ENCODE measurements at regions not wholly inside any gene's neighbourhood (a gene's known extent, or its start where the extent isn't known, plus 50 kb on each side); places are given as distances from the start of the nearest gene placed in this dataset.

GRCh38 chr4:38611676-38612075, 52.3 kb upstream of the KLF3 start:
- TF ChIP-seq, protein P1, sequence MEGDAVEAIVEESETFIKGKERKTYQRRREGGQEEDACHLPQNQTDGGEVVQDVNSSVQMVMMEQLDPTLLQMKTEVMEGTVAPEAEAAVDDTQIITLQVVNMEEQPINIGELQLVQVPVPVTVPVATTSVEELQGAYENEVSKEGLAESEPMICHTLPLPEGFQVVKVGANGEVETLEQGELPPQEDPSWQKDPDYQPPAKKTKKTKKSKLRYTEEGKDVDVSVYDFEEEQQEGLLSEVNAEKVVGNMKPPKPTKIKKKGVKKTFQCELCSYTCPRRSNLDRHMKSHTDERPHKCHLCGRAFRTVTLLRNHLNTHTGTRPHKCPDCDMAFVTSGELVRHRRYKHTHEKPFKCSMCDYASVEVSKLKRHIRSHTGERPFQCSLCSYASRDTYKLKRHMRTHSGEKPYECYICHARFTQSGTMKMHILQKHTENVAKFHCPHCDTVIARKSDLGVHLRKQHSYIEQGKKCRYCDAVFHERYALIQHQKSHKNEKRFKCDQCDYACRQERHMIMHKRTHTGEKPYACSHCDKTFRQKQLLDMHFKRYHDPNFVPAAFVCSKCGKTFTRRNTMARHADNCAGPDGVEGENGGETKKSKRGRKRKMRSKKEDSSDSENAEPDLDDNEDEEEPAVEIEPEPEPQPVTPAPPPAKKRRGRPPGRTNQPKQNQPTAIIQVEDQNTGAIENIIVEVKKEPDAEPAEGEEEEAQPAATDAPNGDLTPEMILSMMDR (IDR thresholded peaks at IDR 0.05): no peak
- TF ChIP-seq POLR2A (IDR thresholded peaks at IDR 0.05): no peak
- TF ChIP-seq EP300 (IDR thresholded peaks at IDR 0.05): no peak
- no peak for TF ChIP-seq POLR2AphosphoS5 (IDR thresholded peaks at IDR 0.05)
- ATAC-seq: no peak
- Histone ChIP-seq H3K4me1 (peaks cover 6 to 35% (median 8%) of the 10 kb centered on the region in 3 donors), H3K4me3 (no peak overlapping the region), H3K9me3 (no peaks in the 10 kb centered on the region), H3K27ac (no peak overlapping the region), H3K36me3 (no peaks in the 10 kb centered on the region), H3K27me3 (no peaks in the 10 kb centered on the region)
- 75 to 81% methylated on average over 2 to 3 of the region's 3 CpGs for WGBS, 2 donors (ENCODE audit: low coverage in 1 of 2)

GRCh38 chr4:38612646-38613414, 51.2 kb upstream of the KLF3 start:
- Histone ChIP-seq H3K36me3 (no peaks in the 10 kb centered on the region), H3K27me3 (no peaks in the 10 kb centered on the region), H3K27ac (no peak overlapping the region), H3K9me3 (no peaks in the 10 kb centered on the region), H3K4me1 (peaks cover 6 to 33% (median 8%) of the 10 kb centered on the region in 3 donors), H3K4me3 (no peak overlapping the region)
- ATAC-seq: no peak
- WGBS, 2 donors (ENCODE audit: low coverage in 1 of 2): 58 to 60% methylated on average over 6 of the region's 6 CpGs
- TF ChIP-seq, protein P1 (IDR thresholded peaks at IDR 0.05): no peak
- TF ChIP-seq POLR2AphosphoS5 (IDR thresholded peaks at IDR 0.05) (no peak), EP300 (IDR thresholded peaks at IDR 0.05) (no peak), POLR2A (IDR thresholded peaks at IDR 0.05) (no peak)

Data from gastroesophageal sphincter (tissue), 4 donors.